NCI-H82 (cell line): ENCODE measurements at regions not wholly inside any gene's neighbourhood (a gene's known extent, or its start where the extent isn't known, plus 50 kb on each side); places are given as distances from the start of the nearest gene placed in this dataset.
A peak's percentile ranks its signal among the peaks of the same experiment; 100 is the strongest.

ENCODE experiments used
- DNase-seq: peaks from one replicate; lab custom pipeline; 2025; lab: John Stamatoyannopoulos, UW

DNA sequence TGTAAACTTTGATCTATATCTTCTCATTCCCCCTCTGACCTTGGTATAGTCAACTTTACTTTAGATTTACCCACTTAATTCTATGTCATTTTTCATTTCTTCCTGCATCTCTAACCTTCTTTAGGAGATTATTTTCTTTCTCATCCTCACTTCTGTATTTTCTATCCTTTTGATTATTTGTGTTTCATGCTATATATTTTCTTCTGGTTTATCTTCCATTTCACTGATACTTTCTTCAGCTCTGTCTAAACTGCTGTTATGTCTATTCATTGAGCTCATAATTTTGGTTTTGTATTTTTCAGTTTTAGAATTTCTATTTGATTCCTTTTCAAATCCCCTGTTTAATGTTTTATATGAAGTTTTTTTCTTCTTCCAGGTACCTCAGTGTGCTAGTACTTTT, 171.1 kb upstream of the LYZL1 start:
- no peak for DNase-seq

DNA sequence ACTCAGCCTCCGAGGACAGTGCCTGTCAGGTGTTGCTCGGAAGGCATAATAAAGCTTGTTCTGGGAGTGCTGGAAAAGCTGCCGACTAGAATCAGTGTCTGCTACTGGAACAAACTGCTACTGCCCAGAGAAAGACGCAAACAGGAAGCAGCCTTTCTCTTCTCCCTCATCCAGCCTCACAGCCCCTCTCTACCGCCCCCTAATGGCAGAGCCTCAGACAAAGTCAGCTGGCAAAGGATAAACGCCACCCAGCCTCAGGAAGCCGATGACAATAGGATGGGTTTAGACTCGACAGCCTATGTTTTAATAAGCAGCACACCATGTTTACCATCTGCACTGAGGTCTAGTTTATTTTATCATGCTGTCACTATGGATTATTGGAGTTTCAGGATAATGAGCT, 169.5 kb upstream of the LYZL1 start:
- DNase-seq = peak; percentile 55

DNA sequence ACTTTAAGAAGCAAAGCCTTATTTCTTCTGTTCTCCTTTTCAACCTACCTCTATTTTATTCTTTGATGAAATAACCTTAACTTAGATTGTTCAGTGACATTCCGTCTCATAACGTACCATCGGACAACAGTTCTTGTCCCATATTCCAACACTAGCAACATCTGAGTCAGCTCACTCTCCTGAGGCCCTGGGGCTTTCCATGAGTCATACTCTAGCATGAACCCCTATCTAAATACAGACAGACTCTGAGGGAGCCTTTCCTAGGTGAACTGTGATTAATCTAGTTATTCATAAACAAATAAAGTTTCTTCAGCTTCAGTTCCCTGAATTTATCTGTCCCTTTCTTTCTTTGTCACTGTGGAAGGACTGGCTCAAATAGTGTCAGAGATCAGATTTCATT, 168.7 kb upstream of the LYZL1 start:
- DNase-seq = no peak

DNA sequence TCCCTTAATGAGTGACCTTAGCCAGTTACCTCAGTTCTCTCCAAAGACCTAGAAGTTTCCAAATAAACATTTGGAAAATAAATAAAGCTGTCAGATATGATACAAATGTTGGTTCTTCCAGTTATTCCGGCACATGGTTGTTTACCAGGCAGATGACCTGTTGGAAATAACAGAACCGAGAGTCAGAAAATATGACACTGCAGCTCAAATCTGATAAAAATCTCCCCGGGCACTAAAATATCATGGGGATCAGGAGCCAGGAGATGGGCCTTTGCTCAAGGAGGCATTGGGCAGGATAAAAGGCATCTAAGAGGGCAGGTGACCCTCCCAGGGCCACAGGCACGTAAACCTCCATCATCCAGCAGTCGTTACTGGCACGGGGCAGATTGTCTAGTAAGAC, 164.0 kb upstream of the LYZL1 start:
- DNase-seq = no peak

DNA sequence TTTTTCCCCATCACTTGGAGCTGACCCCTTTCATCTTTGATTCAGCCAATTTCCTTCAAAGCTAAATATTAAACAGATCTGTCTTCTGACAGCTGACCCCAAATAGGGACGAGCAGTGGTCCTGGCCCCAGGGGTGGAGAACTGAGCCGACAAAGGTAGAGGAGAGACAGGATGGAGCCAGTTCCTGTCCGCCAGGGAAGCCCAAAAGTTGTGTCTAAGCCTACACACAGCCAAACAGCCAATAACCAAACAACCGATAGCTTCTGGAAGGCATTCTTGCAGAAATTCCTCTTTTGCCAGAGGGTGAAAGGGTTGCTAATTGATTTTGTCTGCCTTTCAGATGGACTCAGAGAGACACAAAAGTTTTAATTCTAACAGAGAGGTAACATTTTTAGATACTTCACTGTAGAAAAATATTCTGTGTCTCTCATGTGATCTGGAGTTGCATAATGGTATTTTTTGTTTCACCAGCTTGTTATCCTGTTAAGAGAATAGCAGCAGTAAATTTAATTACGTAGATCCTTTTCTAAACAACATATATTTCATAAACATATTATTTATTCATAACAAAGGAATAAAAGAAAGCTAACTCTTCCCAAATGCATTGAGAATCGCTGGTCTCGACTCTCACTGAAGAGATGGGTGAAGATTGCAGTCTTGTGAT, 161.7 kb upstream of the LYZL1 start:
- DNase-seq = no peak

DNA sequence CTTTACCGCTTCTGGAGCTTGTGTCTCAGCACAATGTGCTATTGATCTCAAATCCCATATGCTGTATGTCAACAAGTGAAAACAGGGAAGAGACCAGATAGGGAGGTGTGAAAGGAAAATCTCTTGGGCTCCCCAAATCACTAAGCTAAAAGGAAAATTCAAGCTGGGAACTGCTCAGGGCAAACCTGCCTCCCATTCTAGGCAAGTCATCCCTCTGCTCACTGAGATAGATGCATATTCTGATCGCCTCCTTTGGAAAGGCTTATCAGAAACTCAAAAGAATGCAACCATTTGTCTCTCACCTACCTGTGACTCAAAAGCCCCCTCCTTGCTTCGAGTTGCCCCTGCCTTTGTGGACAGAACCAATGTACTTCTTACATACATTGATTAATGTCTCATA, 161.1 kb upstream of the LYZL1 start:
- DNase-seq = no peak

DNA sequence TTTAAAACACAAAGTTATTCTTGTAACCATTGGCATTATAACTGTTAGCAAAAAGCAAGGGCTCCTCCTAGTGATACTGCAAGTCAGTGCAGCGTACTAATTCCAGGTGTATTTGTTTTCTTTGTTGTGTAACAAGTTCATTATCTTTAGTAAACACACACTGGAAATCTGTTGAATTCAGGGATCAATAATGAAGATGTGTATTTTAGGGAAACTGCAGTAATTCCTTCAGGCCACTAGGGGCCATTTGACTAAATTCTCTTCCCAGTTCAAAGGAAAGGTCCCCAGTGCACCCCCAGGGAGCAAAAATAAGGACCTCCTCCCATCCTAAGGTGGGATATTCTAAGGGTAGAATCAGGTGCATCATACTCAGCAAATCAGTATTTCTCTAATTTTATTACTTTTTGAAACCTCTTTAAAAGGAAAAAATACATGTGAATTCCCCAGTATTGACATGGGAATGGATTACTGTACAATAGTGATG, 158.6 kb upstream of the LYZL1 start:
- DNase-seq = peak; percentile 40

DNA sequence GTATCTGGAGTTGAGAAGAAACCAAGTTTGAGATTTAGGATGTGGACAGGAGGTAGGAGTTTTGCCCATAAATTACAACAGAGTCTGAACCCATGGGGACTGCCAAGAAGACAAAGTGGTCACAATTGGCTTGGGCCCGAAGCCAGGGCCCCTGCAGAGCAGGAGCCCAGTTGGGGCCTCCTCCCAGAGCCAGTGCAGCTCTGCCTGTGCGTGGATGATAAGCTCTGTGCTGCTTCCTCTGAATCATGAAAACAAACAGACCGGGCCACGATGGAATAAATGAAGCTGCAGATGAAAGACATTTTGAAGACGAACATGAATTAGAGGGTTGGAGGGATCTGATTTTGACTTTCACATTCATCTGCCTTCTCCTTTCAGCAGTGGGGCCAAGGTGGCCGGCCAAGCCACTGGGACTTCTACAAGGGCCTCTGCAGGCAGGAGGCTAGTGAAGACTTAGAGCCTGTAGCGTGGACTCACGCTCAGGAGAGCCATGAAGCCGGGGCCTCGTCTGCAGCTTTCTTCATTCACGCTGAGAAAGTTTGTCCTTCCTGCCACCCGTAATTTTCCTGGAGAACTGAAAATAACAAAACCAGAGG, 156.8 kb upstream of the LYZL1 start:
- no peak for DNase-seq

DNA sequence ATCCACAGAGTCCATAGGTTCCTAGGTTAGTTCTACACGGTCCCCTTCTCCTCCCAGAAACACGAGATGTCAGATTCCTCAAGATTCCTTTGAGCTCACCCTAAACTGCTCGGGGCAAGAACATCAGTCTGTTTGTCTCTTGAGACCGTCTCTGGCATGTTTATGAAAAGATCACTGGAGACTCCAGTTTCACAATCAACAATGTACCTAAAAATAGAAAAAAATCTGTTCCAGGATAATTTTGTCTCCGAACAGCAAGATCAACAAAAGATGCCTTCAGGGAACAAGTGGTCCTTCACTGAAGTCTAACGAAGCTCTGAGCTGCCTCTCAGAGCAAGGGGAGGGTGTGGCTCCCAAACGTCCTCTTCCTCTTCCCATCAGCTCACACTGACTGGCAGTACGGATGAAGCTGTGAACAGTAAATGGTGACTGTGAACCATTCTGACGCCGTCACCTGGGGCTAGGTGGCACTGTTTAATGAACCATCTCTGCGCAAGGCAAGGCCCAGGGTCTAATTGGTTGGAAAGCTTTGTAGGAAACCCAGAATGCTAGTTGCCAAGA, 156.2 kb upstream of the LYZL1 start:
- DNase-seq = peak; percentile 1

DNA sequence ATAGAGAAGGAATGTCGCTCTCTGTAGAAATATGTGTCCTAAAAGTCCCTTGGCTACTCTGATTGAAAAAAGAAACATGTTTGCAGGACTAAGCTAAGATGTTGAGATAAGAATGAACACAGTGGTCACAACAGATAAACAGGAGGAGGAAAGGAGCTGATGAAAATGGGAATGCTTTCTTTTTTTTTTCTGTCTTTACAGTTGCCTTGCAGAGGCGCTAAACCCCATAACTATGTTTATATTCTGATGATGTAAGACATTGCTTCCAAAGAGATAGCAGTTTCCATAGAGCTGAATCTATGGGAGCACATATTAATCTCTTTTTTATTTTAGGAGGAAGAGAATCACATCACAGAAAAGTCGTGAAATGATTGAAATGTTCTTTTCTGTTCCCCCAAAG, 153.5 kb upstream of the LYZL1 start:
- no peak for DNase-seq

DNA sequence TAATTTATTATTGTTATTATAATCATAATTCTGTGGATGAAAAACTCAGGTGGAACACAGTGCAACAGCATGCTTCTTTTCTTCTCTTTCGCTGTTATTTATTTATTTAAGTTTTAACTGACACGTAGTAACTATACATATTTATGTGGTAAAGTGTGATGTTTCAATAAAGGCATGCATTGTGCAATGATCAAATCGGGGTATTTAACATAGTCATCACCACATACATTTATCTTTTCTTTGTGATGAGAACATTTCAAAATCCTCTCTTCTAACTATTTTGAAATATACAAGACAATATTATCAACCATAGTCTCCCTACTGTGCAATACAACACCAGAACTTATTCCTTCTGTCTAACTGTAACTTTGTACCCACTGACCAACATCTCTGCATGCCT, 152.5 kb upstream of the LYZL1 start:
- DNase-seq = no peak

DNA sequence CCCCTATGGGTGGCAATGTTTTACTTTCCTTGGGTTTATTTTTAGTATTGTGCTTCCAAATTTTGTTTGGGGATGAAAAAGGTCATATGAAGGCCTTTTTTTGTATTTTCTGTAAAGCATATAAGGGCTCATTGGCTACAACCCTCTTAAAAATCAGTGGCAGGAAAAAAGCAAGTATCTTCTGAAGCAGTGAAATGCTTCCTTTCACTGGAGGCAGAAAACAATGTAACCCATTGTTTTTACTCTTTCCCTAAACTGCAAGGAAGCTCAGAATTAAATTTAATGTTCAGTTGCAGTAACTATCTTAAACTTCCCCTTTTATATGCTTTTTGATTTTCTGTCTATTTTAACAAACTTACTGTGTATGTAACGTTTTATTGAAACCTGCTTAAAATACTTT, 148.7 kb upstream of the LYZL1 start:
- DNase-seq = no peak

DNA sequence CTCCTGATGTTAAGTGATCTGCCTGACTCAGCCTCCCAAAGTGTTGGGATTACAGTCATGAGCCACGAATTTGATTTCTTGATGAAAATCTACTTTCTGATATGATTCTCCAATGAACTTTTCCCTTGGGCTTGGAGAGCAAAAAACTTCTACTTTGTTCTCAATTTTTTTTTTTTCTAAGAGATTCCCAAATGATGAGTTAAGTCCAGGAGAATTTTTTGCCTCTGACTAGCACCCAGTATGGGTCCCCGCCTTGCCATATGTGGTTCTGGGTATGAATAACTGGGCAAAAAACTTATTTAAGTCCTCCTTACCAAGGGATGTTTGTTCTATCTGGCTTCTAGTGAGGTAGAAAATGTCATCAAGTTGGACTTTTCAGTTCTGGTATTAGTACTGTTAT, 147.9 kb upstream of the LYZL1 start:
- DNase-seq = no peak

DNA sequence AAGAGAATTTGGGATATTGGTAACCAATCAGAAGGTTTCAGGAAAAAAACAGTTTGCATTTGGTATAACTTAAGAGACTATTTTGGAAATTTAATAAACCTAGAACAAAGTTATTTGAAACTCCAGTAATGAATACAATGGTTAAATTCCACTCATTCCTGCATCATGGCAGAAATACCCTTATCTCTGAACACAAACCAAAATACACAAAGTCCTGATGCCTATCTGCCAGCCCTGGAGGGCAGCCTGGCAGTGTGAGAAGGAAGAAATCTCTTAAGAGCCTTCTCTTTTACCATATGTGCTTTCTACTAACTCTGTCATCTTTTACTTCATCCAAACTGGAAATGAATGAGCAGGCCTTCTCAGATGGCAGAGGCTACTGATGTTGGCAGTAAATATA, 147.1 kb upstream of the LYZL1 start:
- no peak for DNase-seq

DNA sequence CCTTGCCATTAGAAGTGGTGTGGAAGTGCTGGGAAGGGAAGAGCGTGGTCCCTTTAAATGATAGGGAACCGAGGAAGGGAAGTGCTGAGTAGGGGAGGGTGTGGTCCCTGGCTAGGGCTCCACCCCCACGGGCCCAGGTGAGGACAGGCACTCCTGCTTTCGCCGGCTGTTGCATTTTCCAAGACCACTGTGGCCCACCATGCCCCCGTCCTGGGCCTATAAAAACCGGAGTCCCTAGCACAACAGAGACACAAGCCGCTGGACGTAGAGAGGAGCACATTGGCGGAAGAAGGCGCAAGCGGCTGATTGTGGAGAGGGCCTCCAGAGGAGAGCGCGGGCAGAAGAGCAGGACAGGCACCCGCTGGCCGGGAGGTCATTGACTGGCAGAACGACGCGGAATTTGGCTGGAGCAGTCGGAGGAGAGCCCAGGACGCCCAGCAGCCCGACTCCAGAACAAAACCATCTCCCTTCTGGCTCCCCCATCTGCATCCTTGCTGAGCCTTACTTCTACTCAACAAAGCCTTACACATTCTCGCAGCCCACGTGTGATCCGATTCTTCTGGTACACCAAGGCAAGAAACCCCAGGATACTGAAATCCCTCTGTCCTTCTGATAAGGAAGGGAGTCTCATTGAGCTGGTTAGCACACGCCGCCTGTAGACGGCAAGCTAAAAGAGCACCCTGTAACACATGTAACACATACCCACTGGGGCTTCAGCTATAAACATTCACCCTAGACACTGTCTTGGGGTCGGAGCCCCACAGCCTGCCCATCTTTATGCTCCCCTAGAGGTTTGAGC, 146.2 kb upstream of the LYZL1 start:
- no peak for DNase-seq

DNA sequence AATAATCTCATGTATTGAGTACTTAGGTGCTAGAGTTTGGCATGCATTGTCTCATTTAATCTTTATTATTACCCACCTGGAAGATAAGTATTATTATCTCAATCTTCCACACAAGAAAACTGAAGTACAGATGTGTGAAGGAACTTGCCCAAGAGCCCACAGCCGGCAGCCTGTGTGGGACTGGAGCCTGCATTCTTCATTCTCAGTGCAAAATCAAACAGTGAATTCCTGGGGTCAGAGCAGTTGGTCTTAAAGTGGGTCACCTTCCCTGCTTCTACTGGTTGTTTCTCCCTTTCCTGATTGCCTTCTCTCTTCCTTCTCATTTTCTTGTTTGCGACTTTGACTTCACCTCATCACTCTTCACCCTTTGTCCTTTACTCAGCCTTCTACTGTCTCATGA, 144.7 kb upstream of the LYZL1 start:
- no peak for DNase-seq

DNA sequence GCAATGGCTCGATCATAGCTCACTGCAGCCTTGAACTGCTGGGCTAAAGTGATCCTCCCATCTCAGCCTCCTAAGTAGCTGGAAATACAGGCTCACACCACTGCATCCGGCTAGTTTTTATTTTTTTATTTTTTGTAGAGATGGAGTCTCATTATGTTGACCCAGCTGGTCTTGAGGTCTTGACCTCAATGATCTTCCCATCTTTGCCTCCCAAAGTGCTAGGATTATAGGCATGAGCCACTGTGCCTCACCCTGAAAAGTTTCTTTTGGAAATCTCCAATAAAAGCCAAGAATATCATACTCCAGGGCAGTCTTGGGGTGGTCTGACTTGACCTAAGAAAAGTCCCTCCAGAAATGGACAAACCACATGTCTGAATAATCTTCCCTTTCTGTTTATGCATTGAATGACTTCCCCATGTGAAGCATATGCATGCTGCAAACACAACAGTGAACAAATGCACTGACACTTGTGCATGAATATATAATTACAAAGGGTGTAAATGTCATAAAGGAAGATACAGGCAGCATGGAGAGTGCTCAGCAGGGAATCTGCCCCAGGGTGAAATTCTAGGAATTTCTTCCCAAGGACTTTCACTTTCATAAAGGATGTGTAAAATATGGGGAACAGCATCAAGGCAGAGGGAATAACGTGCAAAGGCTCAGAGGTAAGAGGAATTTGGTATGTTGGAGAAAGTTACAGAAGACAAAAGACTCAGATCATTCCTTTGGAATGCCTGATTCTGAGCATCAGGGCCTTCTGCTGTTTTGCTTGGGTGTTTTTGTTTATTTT, 142.4 kb upstream of the LYZL1 start:
- DNase-seq = no peak

DNA sequence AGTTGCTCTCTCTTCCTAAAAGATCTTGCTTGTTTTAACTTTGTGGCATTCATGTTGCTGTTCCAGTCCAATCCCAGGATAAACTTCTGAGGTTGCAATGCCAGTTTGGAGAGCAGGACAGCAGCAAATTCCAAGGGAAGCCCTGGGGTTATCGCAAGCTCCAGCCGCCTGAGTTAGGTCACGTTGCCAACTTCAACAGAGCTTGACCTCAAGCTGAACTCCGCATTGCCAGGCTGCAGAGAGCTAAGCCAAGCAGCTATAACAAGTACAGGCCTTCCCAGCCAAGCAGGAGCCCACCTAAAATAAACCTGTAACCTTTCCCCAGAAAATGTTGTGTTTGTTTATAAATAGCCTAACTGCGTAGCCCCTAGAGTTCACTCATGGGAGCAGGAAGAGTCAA, 138.9 kb upstream of the LYZL1 start:
- no peak for DNase-seq

DNA sequence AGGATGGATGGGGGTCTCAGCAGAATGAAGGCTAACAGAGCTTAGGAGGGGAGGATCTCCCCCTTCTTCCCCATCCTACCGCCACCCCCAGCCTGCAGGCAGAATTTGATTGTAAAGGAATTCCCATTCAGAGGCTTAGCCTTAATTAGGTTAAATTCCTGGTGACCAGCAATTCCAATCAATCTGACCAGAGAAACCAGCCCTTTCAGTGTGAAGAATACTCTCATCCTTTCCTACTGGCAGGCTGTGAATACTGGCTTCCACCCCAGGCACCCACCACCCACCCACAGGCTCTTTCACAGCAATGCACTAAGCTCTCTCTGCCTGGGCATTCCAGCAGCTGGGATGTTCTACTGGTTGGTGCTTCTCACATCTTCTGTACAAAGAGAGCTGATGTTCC, 137.9 kb upstream of the LYZL1 start:
- DNase-seq = no peak

DNA sequence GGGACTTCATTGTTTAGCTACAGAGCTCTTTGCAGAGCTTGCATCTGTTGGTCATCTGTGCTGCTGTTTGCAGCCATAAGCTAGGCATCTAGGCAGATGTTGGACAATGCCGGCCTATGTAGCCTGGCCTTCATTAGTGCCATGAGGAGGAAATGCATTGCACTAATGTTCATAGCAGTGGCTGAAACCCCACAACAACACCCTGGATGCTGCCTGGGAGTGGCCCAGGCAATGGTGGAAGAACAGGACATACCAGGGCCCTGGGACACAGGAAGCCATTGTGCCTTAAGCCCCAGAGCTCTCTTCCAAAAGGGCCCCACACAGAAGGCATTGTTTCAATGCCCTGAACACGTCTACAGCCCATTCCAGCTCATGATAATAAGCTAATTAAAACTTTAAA, 131.5 kb upstream of the LYZL1 start:
- no peak for DNase-seq

DNA sequence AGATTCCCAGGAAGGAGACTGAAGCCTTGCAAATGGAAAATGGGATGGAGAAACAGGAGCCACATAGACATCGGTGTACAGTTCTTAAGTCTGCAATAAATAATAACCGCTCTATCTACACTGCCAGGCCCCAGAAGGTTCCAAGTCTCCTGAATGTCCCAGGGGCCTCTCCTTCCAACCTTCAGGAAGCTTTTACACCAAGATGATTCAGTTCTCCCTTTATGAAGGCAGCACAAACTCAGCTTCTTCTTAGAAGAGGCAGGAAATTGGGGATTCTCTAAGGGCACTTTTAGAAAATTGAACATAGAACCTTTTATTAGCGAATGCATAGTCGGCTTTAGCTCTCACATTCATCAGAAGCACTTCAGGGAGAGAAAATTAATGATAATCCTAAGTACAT, 130.8 kb upstream of the LYZL1 start:
- no peak for DNase-seq

DNA sequence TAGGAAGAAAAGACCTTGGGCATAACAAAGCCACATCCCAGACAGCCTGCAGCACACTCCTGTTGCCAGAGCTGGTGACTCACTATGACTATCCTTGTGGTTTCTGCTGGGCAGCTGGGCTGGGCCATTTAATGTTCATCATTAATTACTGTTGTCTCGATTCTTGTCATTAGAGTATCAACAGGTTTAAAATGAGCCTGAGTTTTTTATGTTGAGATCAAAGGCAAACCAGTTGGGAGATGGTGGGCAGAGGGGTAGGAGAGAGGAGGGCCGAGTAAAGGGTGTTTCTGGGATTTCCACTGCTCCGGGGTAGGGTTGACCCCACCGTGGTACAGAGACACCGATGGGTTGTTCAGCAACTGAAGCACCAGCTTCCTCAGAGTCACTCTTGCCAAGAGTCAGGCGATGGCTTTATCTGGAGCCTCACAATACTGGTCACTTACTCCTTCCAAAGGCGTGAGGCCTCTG, 128.7 kb upstream of the LYZL1 start:
- no peak for DNase-seq
